ENCODE measurements at regions not wholly inside any gene's neighbourhood (a gene's known extent, or its start where the extent isn't known, plus 50 kb on each side); places are given as distances from the start of the nearest gene placed in this dataset.

DNA sequence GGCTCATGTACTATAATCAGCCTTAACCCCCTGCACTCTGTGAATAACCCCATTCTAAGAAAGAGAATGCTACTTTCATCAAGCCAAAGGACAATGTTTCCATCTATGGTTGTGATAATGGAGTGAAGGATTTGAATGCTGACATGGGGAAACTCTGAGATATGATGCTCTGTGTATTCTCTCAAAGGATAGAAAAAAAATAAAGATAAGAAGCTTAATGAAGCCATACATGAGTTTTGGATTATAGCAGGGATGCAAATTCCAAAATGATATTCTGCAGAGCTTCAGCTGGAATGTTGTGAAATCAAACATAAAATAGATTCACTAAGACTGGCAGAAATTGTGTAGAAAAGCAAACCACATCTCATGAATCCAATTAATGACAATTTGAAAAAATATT, 1074.1 kb downstream of the XPNPEP1 start:
- no peak for TF ChIP-seq CTCF (conservative IDR thresholded peaks at IDR 0.05; ENCODE audit: low read length)
- no peak for TF ChIP-seq EZH2phosphoT487 (IDR thresholded peaks at IDR 0.05; ENCODE audit: borderline replicate concordance, low read depth, low read length)

All from OCI-LY7 (cell line).